CD4-positive, alpha-beta T cell treated with Interleukin-17A for 4 hours (primary cell): ENCODE measurements at regions not wholly inside any gene's neighbourhood (a gene's known extent, or its start where the extent isn't known, plus 50 kb on each side); places are given as distances from the start of the nearest gene placed in this dataset.
"Not testable (repeated sequence)": the region's sequence is repeated elsewhere in the genome, so short reads cannot be mapped to it uniquely, and the experiment has no call there.

Experiments
- DNase-seq: peaks from one replicate; pipeline ENCODE4 v3.0.0-alpha.2; 2020; ENCODE audit warnings: mixed read lengths

GRCh38 chr4:181766061-181766548 lies 477.1 kb upstream of the TENM3 start:
- DNase-seq: no peak

GRCh38 chr4:181770971-181771370 lies 472.2 kb upstream of the TENM3 start:
- DNase-seq: no peak

- DNase-seq: no peak
These were observed 467.9 kb upstream of the TENM3 start for GRCh38 chr4:181775298-181775697.

DNA sequence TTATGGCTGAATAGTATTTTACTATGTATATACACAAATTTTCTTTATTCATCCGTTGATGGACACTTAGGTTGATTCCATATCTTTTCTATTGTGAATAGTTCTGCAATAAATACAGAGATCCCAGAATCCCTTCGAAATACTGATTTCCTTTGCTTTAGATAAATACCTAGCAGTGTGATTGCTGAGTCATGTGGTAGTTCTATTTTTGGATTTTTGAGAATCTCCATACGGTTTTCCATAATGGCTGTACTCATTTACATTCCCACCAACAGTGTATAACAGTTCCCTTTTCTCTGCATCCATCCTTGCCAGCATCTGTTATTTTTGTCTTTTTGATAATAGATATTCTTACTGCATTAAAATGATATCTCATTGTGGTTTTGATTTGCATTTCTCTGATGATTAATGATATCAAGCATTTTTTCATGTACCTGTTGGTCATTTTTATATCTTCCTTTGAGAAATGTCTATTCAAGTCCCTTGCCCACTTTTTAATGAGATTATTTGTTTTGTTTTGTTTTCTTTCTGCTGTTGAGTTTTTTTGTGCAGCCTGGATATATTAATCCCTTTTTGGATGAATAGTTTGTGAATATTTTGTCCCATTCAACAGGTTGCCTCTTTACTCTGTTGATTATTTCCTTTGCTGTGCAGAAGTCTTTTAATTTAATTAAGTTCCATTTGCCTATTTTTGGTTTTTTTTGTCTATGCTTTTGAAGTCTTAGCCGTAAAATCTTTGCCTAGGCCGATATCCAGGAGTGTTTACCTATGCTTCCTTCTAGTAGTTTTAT lies 466.7 kb upstream of the TENM3 start:
- DNase-seq: no peak

DNA sequence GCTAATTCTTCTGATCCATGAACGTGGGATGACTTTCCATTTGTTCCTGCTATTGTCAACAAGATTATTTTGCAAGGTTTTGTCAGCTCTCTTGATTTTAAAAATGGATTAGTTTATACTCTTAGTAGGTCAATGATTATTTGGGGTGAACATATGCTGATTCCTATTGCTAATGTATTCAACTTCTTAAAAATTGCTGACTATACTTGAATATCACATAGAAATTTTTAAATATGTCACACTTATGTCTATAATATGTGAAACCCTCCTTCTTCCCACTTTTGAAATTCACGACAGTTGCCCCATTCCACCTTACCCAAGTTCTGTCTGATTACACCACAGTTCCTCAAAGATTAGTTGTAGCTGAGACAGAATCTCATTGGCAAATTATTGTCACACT lies 465.7 kb upstream of the TENM3 start:
- no peak for DNase-seq

GRCh38 chr4:181784881-181785280 lies 458.3 kb upstream of the TENM3 start:
- DNase-seq: no peak

GRCh38 chr4:181792641-181793040 lies 450.6 kb upstream of the TENM3 start:
- no peak for DNase-seq

- no peak for DNase-seq
These were observed 450.1 kb upstream of the TENM3 start for GRCh38 chr4:181793096-181793495.

GRCh38 chr4:181796502-181796901 lies 446.7 kb upstream of the TENM3 start:
- DNase-seq: no peak

GRCh38 chr4:181798536-181798935 lies 444.7 kb upstream of the TENM3 start:
- no peak for DNase-seq

DNA sequence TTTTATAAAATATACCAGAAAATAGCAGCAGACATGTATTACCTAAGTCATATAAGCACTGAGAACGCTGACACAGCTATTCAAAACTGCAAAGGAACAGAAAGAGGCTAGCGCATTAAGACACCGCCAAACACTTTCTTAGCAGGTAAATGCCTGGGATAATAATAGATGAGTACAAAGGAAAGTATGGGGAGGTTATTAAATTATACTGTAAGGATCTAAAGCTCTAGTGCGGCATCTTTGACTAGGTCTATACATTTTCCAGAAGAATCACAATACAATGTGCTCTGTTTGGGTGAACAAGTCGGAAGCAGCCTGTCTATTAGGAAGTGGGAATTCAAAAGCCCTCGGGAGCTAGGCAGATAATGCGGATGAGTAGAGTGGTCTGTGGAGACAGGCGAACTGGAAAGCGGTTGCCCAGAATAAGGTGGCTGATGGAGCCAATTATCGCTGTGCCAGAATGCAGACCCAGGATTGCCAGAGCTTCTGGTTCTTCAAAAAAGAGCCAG lies 443.6 kb upstream of the TENM3 start:
- DNase-seq: no peak

GRCh38 chr4:181802207-181802606 lies 441.0 kb upstream of the TENM3 start:
- no peak for DNase-seq

GRCh38 chr4:181807771-181808170 lies 435.4 kb upstream of the TENM3 start:
- DNase-seq: no peak

- no peak for DNase-seq
These were observed 432.5 kb upstream of the TENM3 start for GRCh38 chr4:181810711-181811110.

DNA sequence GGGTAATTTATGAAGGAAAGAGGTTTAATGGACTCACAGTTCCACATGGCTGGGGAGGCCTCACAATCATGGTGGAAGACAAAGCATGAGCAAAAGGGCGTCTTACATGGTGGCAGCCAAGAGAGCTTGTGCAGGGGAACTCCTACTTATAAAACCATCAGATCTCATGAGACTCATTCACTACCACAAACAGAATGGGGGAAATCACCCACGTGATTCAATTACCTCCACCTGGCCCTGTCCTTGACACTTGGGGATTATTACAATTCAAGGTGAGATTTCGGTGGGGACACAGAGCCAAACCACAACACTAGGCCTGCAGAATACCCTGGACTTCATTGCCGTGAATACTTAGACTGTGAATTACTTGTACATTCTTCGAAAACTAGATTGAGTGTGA lies 431.7 kb upstream of the TENM3 start:
- not testable (repeated sequence) for DNase-seq

GRCh38 chr4:181819946-181820345 lies 423.3 kb upstream of the TENM3 start:
- no peak for DNase-seq

GRCh38 chr4:181820553-181820952 lies 422.6 kb upstream of the TENM3 start:
- DNase-seq: no peak

GRCh38 chr4:181821039-181822004 lies 421.9 kb upstream of the TENM3 start:
- no peak for DNase-seq

DNA sequence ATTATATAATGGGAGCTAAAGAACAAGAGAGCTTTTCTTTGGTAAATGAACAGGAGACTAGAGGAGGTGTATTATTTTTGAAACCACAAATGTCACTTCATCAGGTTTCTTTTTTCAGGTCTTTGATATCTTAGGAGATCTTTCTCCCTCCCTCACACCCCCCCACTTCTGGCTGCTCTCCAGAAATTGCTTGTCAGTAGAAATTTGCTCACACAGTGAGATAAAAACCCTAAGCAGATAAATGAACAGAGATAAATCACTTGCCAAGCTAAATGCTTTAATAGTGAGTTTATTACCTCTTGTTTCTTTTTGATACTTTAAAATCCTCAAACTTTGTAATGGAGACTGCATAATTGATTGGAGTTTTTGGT lies 421.2 kb upstream of the TENM3 start:
- DNase-seq: no peak

- DNase-seq: no peak
These were observed 420.0 kb upstream of the TENM3 start for GRCh38 chr4:181823183-181823582.

- no peak for DNase-seq
These were observed 419.6 kb upstream of the TENM3 start for GRCh38 chr4:181823645-181824044.

GRCh38 chr4:181825564-181825963 lies 417.6 kb upstream of the TENM3 start:
- no peak for DNase-seq

- DNase-seq: no peak
These were observed 416.0 kb upstream of the TENM3 start for GRCh38 chr4:181827246-181827645.
